ENCODE measurements at regions not wholly inside any gene's neighbourhood (a gene's known extent, or its start where the extent isn't known, plus 50 kb on each side); places are given as distances from the start of the nearest gene placed in this dataset.

DNA sequence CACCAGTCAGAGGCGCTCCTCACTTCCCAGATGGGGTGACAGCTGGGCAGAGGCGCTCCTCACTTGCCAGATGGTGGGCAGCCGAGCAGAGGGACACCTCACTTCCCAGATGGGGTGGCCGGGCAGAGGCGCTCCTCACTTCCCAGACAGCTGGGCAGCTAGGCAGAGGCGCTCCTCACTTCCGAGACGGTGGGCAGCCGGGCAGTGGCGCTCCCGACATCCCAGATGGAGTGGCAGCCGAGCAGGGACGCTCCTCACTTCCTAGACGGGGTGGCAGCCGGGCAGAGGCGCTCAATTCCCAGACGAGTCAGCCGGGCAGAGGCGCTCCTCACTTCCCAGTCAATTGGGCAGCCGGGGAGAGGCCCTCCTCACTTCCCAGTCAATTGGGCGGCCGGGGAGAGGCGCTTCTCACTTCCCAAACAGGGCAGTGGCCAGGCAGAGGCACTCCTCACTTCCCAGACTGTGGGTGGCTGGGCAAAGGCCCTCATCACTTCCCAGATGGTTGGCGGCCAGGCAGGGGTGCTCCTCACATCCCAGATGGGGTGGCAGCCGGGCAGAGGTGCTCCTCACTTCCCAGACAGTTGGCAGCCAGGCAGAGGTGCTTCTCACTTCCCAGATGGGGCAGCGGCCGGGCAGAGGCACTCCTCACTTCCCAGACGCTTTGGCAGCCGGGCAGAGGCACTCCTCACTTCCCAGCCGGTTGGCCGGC, 143.8 kb upstream of the ARID2 start:
- intact Hi-C loops (cut with DNase I) = no loop called here
- no peak for DNase-seq
- no peak overlapping the region for H3K27ac ChIP-seq
- no peaks in the 10 kb centered on the region for H3K9me3 ChIP-seq
- H3K4me3 ChIP-seq = no peak overlapping the region
- no peak overlapping the region for H3K9ac ChIP-seq (ENCODE audit: low read depth in 2 of 2, low read length in 2 of 2)
- TF ChIP-seq, protein P1, sequence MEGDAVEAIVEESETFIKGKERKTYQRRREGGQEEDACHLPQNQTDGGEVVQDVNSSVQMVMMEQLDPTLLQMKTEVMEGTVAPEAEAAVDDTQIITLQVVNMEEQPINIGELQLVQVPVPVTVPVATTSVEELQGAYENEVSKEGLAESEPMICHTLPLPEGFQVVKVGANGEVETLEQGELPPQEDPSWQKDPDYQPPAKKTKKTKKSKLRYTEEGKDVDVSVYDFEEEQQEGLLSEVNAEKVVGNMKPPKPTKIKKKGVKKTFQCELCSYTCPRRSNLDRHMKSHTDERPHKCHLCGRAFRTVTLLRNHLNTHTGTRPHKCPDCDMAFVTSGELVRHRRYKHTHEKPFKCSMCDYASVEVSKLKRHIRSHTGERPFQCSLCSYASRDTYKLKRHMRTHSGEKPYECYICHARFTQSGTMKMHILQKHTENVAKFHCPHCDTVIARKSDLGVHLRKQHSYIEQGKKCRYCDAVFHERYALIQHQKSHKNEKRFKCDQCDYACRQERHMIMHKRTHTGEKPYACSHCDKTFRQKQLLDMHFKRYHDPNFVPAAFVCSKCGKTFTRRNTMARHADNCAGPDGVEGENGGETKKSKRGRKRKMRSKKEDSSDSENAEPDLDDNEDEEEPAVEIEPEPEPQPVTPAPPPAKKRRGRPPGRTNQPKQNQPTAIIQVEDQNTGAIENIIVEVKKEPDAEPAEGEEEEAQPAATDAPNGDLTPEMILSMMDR (IDR thresholded peaks at IDR 0.05) = no peak
- H3K36me3 ChIP-seq = no peaks in the 10 kb centered on the region
- peaks cover 3% of the 10 kb centered on the region for H3K4me1 ChIP-seq
- H3K27me3 ChIP-seq = no peaks in the 10 kb centered on the region

DNA sequence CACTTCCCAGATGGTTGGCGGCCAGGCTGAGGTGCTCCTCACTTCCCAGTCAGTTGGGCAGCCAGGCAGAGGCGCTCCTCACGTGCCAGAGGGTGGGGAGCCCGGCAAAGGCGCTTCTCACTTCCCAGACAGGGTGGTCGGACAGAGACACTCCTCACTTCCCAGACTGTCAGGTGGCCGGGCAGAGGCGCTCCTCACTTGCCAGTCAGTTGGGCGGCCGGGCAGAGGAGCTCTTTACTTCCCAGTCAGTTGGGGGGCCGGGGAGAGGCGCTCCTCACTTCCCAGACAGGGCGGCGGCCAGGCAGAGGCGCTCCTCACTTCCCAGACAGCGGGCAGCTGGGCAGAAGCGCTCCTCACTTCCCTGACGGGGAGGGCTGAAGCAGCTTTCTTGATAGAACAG, 143.0 kb upstream of the ARID2 start:
- TF ChIP-seq, protein P1 (IDR thresholded peaks at IDR 0.05) = no peak
- intact Hi-C loops (cut with DNase I) = no loop called here
- no peak overlapping the region for H3K4me3 ChIP-seq
- no peaks in the 10 kb centered on the region for H3K36me3 ChIP-seq
- no peaks in the 10 kb centered on the region for H3K27me3 ChIP-seq
- peak overlapping the region; percentile 60 for H3K27ac ChIP-seq
- no peaks in the 10 kb centered on the region for H3K9me3 ChIP-seq
- peaks cover 3% of the 10 kb centered on the region for H3K4me1 ChIP-seq
- DNase-seq = peak; percentile 22
- no peak overlapping the region for H3K9ac ChIP-seq (ENCODE audit: low read depth in 2 of 2, low read length in 2 of 2)

DNA sequence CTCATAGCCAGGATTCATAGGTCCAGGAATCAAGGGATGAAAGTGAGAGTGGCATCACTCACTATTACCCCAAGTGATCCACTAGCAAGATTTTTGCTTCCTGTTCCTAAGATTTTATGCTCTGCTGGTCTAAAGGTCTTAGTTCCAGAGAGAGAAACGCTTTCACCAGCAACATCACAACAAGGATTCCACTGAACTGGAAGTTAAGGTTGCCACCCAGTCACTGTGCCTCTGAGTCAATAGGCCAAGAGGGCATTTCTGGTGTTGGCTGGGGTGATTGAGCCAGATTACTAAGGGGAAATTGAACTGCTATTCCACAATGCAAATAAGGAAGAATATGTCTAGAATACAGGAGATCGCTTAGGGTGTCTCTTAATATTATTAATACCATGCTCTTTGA, 142.5 kb upstream of the ARID2 start:
- peaks cover 3% of the 10 kb centered on the region for H3K4me1 ChIP-seq
- H3K27ac ChIP-seq = peak overlapping the region; percentile 60
- TF ChIP-seq, protein P1 (IDR thresholded peaks at IDR 0.05) = no peak
- intact Hi-C loops (cut with DNase I) = no loop called here
- H3K4me3 ChIP-seq = no peak overlapping the region
- H3K9ac ChIP-seq (ENCODE audit: low read depth in 2 of 2, low read length in 2 of 2) = no peak overlapping the region
- H3K9me3 ChIP-seq = no peaks in the 10 kb centered on the region
- DNase-seq = peak; percentile 54
- no peaks in the 10 kb centered on the region for H3K36me3 ChIP-seq
- H3K27me3 ChIP-seq = no peaks in the 10 kb centered on the region

DNA sequence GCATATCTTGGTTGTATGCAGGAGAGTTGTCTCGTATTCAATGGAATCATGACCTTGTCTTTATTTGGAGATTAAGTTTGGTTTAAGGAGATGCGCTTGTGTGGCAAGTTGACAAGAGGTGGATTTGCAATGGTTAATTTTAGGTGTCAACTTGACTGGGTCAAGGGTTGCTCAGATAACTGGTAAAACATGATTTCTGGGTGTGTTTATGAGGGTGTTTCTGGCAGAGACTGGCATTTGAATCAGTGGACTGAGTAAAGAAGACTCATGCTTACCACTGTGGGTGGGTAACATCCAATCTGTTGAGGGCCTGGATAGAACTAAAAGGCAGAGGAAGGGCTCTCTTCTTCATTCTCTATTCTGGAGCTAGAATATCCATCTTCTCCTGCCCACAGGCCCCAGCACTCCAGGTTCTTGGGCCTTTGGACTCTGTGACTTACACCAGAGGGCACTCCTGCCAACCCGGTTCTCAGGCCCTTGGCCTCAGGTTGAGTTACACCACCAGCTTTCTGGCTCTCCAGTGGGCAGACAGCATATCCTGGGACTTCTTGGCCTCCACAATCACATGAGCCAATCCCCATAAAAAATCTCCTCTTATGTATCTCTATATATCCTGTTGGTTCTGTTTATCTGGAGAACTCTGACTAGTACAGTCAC, 141.5 kb upstream of the ARID2 start:
- H3K9me3 ChIP-seq = no peaks in the 10 kb centered on the region
- peak; percentile 65 for DNase-seq
- TF ChIP-seq, protein P1 (IDR thresholded peaks at IDR 0.05) = no peak
- no peak overlapping the region for H3K9ac ChIP-seq (ENCODE audit: low read depth in 2 of 2, low read length in 2 of 2)
- intact Hi-C loops (cut with DNase I) = no loop called here
- no peaks in the 10 kb centered on the region for H3K27me3 ChIP-seq
- H3K27ac ChIP-seq = peak overlapping the region; percentile 60
- H3K36me3 ChIP-seq = no peaks in the 10 kb centered on the region
- H3K4me3 ChIP-seq = no peak overlapping the region
- H3K4me1 ChIP-seq = peaks cover 3% of the 10 kb centered on the region

DNA sequence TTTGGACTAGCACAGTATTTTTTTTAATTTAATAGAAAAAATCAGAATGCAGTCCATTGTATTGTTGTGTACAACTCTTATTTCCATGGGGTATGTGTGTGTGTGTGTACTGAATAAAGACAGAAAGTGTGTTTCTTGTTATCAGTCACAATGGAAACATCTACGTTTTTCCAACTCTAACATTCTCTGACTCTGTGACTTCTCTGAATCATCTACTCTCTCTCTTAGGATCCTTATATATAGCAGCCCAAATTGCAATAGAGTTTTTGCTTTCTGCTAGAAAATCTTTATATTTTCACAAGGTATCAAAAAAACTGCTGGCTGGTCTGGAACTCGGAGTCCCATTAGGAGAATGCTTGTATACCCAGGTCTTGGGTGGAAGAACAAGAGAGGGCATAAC, 138.9 kb upstream of the ARID2 start:
- intact Hi-C loops (cut with DNase I) = no loop called here
- Histone ChIP-seq H3K9me3 (no peaks in the 10 kb centered on the region), H3K27me3 (no peaks in the 10 kb centered on the region), H3K9ac (ENCODE audit: low read depth in 2 of 2, low read length in 2 of 2) (no peak overlapping the region), H3K4me3 (no peak overlapping the region), H3K36me3 (no peaks in the 10 kb centered on the region), H3K4me1 (peaks cover 3% of the 10 kb centered on the region), H3K27ac (no peak overlapping the region)
- TF ChIP-seq, protein P1 (IDR thresholded peaks at IDR 0.05) = no peak
- no peak for DNase-seq
